ENCODE measurements at regions not wholly inside any gene's neighbourhood (a gene's known extent, or its start where the extent isn't known, plus 50 kb on each side); places are given as distances from the start of the nearest gene placed in this dataset.

- Histone ChIP-seq H3K36me3 (replicated peaks in 1 of 2; ENCODE audit: control extremely low read depth in 1 of 2, control insufficient read depth in 1 of 2, extremely low read depth in 1 of 2, insufficient read depth in 2 of 2, low read length in 1 of 2) (no peaks in the 10 kb centered on the region), H3K4me3 (ENCODE audit: control extremely low read depth in 1 of 5, extremely low read depth in 1 of 5, insufficient read depth in 1 of 5, low read depth in 2 of 5, low read length in 4 of 5) (no peak overlapping the region), H3K79me2 (ENCODE audit: control insufficient read depth, insufficient read depth, low read length) (no peaks in the 10 kb centered on the region), H3K4me2 (replicated peaks; ENCODE audit: low read depth, low read length, poor library complexity, severe bottlenecking) (no peak overlapping the region), H3K9ac (ENCODE audit: low read length) (no peak overlapping the region), H3K27ac (ENCODE audit: low read length in 2 of 2) (no peak overlapping the region), H3K9me3 (ENCODE audit: control extremely low read depth in 1 of 3, control insufficient read depth in 2 of 3, insufficient read depth in 1 of 3, low read length in 2 of 3) (no peaks in the 10 kb centered on the region), H3K4me1 (ENCODE audit: control insufficient read depth in 2 of 2, insufficient read depth in 2 of 2, low read length in 2 of 2) (no peaks in the 10 kb centered on the region), H2AFZ (ENCODE audit: insufficient read depth, low read depth, low read length, poor library complexity, severe bottlenecking) (no peak overlapping the region), H4K20me1 (ENCODE audit: control insufficient read depth, insufficient read depth, low read length, poor library complexity, severe bottlenecking) (no peaks in the 10 kb centered on the region), H3K27me3 (replicated peaks in 1 of 4; ENCODE audit: control extremely low read depth in 1 of 4, control insufficient read depth in 3 of 4, insufficient read depth in 4 of 4, low read length in 3 of 4) (no peaks in the 10 kb centered on the region)
- H3K9me3 Mint-ChIP-seq (ENCODE audit: insufficient read depth), result no peaks in the 10 kb centered on the region
- ChIA-PET POLR2A (no interaction called here), CTCF (no interaction called here)
- intact Hi-C loops (cut with micrococcal nuclease), result no loop called here
- ATAC-seq (ENCODE audit: low read depth), result no peak
- no peaks in the 10 kb centered on the region for H3K4me1 Mint-ChIP-seq
- no CpG with 5 or more reads among the region's 3 CpGs for WGBS (ENCODE audit: insufficient coverage)
- no peak overlapping the region for H3K4me3 Mint-ChIP-seq
- no peak for DNase-seq
- no peak overlapping the region for H3K27ac Mint-ChIP-seq
- peaks cover 14% of the 10 kb centered on the region for H3K27me3 Mint-ChIP-seq
- TF ChIP-seq EZH2 (IDR thresholded peaks at IDR 0.05; ENCODE audit: borderline replicate concordance, insufficient read depth, low read depth, low read length, poor library complexity, severe bottlenecking), result no peak
- no peak for TF ChIP-seq CTCF (IDR thresholded peaks at IDR 0.05)
Observed at GRCh38 chr2:160565099-160565845, 71.7 kb upstream of the RBMS1 start.

GRCh38 chr2:160566717-160567116, 73.1 kb upstream of the RBMS1 start:
- Histone ChIP-seq H3K36me3 (replicated peaks in 1 of 2; ENCODE audit: control extremely low read depth in 1 of 2, control insufficient read depth in 1 of 2, extremely low read depth in 1 of 2, insufficient read depth in 2 of 2, low read length in 1 of 2) (no peaks in the 10 kb centered on the region), H3K9me3 (ENCODE audit: control extremely low read depth in 1 of 3, control insufficient read depth in 2 of 3, insufficient read depth in 1 of 3, low read length in 2 of 3) (peaks cover 0 to 3% (median 0%) of the 10 kb centered on the region in 3 donors), H3K79me2 (ENCODE audit: control insufficient read depth, insufficient read depth, low read length) (no peaks in the 10 kb centered on the region), H3K9ac (ENCODE audit: low read length) (no peak overlapping the region), H4K20me1 (ENCODE audit: control insufficient read depth, insufficient read depth, low read length, poor library complexity, severe bottlenecking) (no peaks in the 10 kb centered on the region), H3K27me3 (replicated peaks in 1 of 4; ENCODE audit: control extremely low read depth in 1 of 4, control insufficient read depth in 3 of 4, insufficient read depth in 4 of 4, low read length in 3 of 4) (no peaks in the 10 kb centered on the region), H3K4me2 (replicated peaks; ENCODE audit: low read depth, low read length, poor library complexity, severe bottlenecking) (no peak overlapping the region), H2AFZ (ENCODE audit: insufficient read depth, low read depth, low read length, poor library complexity, severe bottlenecking) (no peak overlapping the region), H3K27ac (ENCODE audit: low read length in 2 of 2) (no peak overlapping the region), H3K4me1 (ENCODE audit: control insufficient read depth in 2 of 2, insufficient read depth in 2 of 2, low read length in 2 of 2) (no peaks in the 10 kb centered on the region), H3K4me3 (ENCODE audit: control extremely low read depth in 1 of 5, extremely low read depth in 1 of 5, insufficient read depth in 1 of 5, low read depth in 2 of 5, low read length in 4 of 5) (no peak overlapping the region)
- H3K27ac Mint-ChIP-seq, result no peak overlapping the region
- no peak for ATAC-seq (ENCODE audit: low read depth)
- ChIA-PET CTCF (no interaction called here), POLR2A (no interaction called here)
- no peak overlapping the region for H3K4me3 Mint-ChIP-seq
- peaks cover 12% of the 10 kb centered on the region for H3K27me3 Mint-ChIP-seq
- TF ChIP-seq EZH2 (IDR thresholded peaks at IDR 0.05; ENCODE audit: borderline replicate concordance, insufficient read depth, low read depth, low read length, poor library complexity, severe bottlenecking) (no peak), CTCF (IDR thresholded peaks at IDR 0.05) (no peak)
- DNase-seq, result no peak
- H3K4me1 Mint-ChIP-seq, result no peaks in the 10 kb centered on the region
- no peaks in the 10 kb centered on the region for H3K9me3 Mint-ChIP-seq (ENCODE audit: insufficient read depth)
- intact Hi-C loops (cut with micrococcal nuclease), result no loop called here

Data from B cell (primary cell).